ENCODE measurements at regions not wholly inside any gene's neighbourhood (a gene's known extent, or its start where the extent isn't known, plus 50 kb on each side); places are given as distances from the start of the nearest gene placed in this dataset.

- DNase-seq (ENCODE audit: low read depth in 2 of 2): no peak
Observed at GRCh38 chr2:157933160-157933920, 57.2 kb upstream of the ACVR1 start.

DNA sequence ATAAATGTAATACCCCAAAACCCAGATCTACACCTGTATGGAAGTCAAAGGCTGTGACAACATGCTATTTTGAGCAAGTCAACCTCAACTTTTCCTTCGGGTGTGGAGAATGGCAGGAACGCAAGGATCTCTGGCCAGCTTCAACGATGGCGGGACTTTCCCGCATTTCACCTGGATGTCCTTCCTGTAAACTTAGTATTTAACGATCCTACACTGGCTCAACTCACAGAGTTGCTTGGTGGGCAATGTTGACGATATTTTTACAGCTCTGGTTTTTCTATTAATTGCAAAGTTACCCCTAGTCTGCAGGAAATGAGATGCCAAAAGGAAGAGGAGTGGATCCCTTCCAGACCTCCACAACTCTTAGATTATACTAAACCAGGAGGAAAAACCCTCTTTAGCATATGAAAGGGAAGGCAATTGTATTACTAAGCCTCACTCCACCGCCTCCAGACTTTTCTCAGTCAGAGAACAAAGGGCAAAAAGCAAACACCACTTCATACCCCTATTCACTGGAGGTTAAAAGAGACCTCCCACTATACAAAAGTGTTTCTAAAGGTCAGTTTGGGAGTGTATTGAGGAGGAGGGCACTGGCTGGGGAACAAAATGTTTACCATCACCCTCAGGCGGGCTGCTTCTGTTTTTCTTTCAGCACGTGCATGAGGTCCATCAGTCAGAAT, 56.5 kb upstream of the ACVR1 start:
- DNase-seq (ENCODE audit: low read depth in 2 of 2): no peak

DNA sequence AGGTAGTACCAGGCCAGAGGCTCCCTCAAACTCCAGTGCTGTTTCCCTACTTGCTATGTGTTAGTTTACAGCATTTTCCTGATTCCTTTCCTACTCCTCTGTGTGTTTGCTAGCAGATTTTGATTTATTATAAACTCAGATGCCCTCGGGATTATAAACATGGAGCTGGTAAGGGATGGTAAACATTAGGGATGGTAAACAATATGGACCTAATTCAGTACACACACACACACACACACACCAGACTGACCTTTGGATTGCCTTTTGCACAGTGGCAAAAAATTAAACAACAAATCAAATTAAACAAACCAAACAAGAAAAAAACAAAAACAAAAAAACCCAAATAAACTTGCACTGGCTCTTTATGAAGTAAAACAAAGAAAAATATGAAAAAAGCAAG, 55.4 kb upstream of the ACVR1 start:
- no peak for DNase-seq (ENCODE audit: low read depth in 2 of 2)

DNA sequence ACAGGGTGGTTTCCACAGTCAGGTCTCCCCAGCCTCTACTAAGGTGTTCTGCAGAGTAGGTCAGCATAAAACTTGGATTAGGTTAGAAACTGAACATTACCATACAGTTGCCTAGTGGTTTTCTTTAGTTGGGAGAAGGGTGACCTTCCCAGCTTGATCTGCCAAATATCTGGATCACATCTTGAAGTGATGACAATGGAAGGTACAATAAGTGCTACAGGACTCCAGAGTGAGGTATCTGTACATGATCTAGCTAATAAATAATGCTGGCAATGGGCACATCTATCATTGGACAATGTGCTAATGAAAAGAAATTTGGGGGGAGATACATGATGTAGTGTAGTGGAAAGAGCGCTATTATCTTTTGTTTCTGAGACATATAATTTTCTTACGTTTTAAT, 54.6 kb upstream of the ACVR1 start:
- DNase-seq (ENCODE audit: low read depth in 2 of 2): no peak

DNA sequence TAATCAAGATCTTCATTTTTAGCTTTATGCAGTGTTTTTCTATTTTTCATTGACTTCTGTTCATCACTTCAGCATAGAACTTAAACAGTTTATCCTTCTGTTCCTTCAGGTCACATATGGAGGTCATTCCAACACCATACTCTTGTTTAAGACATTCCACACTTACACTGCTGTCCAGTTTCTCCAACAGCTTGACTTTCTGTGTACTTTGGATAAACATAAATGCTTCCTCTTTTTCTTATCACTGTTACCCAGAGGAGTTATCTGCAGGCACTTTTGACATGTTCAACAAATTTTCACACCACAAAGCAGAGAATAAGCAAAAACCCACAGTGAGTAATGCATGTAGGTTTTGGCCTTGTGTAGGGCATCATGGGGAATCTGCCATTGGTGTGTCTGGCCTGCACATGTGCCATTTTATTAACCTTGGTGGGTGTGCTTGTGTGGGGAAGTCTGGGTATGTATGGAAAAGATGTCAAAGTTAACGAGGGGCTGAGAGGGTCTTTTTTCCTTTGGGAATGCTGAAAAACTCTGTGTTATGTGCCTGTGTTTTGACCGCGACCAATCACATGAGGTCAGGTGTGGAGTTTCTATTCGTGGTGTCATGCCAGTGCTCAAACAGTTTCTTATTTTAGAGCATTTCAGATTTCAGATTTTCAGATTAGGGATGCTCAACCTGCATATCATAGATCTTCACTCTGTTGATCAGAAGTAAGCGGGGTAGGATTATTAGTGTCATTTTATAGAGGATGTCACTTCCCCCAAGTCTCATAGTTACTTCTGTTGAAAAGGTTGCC, 53.9 kb upstream of the ACVR1 start:
- no peak for DNase-seq (ENCODE audit: low read depth in 2 of 2)

DNA sequence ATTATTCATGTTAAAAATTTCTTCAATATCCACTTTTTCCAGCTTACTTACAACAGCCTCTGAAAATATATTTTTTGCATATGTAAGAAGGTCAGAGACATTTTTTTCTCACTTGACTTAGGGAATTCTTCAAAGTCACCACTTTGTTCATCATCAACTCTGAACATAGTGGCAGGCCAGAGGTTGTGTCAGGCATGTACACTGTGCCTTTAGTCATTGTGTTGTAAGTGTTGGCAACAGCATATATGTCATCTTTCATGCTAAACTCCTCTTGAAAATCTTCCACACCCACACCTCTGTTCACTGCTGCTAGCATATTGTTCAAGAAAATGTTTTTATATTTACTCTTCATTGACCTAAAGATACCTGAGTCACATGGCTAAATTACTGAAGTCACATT, 52.2 kb upstream of the ACVR1 start:
- no peak for DNase-seq (ENCODE audit: low read depth in 2 of 2)

GRCh38 chr2:157927155-157927554, 51.0 kb upstream of the ACVR1 start:
- DNase-seq (ENCODE audit: low read depth in 2 of 2): no peak

All from stimulated activated CD4-positive, alpha-beta T cell treated with anti-CD3 and anti-CD28 coated beads, Interleukin-12 subunit alpha, Interleukin-12 subunit beta, amount 100 ng/mL, for 24 hours (primary cell).